NOMO-1 treated with DMSO at 0.1 percent for 48 hours (cell line): ENCODE measurements at regions not wholly inside any gene's neighbourhood (a gene's known extent, or its start where the extent isn't known, plus 50 kb on each side); places are given as distances from the start of the nearest gene placed in this dataset.

ENCODE experiments used
- DNase-seq: peaks from one replicate; lab custom pipeline; 2025; ENCODE audit not compliant: unreplicated experiment; lab: John Stamatoyannopoulos, UW

DNA sequence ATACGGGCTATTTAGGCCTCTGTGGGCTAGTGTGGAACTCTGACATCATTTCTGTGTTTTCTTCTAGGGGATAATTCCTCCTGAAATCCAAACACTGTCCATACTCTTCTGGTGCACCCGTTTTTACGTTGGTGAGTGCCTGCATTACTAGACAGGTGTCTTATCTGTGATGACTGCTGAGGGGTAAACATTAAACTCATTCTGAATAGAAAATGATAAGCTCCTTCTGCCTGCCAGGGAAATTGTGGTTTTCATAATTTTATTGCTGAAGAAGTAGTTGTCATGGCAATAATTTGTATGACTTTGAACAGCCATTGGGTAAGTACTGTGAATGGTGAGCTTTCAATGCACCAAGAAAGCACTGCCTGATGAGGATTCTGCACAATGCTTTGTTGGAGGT is 705.6 kb downstream of the UTRN start:
- DNase-seq = no peak

DNA sequence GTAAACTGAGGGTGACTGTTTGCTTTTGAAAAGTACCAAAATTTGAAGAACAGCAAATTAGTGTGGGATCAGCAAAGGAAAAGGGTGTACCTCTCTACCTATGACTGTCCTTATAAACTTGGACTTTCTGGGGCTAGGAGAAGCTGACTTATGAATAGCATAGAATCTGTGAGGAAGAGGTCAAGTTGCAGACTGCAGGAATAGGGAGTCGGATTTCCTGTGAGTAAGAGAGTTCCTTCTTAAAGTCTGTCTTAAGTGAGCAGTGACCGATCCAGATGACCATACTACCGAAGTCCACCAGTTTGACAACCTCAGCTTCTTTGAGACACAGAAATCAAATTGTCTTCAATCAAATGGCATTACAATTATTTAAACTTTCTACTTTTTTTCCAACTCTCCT is 708.7 kb downstream of the UTRN start:
- DNase-seq = no peak

DNA sequence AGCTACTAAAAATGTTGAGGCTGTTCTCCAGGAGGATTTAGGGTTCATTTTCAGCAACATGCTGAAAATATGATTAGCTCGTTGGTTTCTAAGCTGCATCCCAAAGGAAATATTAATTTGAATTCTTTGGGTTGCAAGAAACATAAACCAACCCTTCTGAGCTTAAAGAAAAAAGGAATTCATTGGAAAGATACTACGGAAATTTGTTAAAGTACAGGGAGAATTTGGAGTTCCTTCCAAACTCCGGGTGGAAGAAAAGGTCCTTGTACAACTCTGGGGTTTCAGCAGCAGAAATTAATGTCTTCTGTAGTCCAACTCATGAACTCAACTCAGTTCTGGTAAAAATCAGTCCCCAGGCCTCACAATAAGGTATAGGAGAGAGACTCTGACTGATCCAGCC is 712.9 kb downstream of the UTRN start:
- no peak for DNase-seq

DNA sequence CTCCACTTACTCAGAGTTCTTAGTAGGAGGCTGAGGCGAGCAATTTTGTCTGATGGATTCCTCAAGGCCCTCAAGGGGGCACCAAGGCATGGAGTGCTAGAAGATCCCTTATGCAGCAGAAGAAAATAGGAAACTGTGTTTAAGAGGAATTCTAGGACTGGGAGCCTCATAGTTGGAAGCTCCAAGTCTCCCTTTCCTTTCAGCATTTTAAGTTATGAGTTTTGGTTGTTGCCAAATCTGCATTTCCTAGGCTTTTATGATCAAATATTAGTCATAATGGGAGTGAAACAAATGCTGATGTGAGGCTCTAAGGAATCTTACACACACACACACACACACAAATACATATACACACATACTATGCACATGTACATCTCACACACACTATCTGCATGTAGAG is 714.0 kb downstream of the UTRN start:
- no peak for DNase-seq

DNA sequence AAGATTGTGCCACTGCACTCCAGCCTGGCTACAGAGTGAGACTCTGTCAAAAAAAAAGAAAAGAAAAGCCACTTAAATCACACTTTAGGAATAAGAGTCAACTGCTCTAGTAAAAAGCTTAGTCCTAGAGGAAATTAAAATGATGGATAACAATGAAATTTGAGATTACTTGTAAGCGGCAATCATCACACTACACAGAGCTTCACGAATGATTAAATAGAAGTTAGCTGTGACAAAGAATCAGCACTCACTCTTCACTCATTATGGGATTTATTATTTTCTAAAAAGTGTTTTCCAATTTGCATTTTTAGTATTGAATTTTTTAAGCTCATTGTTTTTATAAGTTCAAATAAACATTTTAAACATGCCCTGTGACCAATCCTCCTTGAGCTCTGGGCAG is 718.0 kb downstream of the UTRN start:
- DNase-seq = no peak

DNA sequence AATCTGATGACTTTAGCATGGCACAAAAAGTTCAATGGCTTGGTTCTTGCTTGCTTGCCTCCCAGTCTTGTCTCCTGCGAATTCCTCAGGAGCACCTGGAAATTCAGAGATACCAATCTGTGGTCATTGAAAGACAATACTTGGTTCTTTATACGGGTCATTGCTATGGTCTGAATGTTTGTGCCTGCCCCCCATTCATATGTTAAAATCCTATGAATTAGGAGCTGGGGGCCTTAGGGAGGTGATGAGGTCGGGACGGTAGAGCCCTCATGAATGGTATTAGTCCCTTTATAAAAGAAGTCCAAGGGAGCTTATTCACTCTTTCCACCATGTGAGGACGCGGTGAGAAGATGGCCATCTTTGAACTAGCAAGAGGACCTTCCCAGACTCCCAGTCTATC is 721.8 kb downstream of the UTRN start:
- DNase-seq = no peak

DNA sequence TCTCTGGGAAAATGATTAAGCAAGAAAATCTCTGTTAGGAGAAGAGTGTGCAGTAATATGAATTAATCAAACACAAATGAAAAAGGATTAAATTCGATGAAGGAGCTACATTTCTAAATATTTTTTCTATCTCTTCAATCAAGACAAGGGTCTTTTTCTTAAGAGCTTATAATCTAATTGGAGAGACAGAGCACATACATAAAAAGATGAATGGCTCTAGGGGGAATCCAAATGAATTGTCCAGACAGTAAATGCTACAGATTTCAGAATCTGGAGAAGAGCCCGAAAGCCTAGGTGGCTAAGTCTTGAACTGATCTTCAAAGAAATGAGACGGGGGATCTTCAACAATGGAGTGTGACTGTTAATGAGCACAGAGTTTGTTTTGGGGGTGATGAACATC is 723.6 kb downstream of the UTRN start:
- DNase-seq = no peak

DNA sequence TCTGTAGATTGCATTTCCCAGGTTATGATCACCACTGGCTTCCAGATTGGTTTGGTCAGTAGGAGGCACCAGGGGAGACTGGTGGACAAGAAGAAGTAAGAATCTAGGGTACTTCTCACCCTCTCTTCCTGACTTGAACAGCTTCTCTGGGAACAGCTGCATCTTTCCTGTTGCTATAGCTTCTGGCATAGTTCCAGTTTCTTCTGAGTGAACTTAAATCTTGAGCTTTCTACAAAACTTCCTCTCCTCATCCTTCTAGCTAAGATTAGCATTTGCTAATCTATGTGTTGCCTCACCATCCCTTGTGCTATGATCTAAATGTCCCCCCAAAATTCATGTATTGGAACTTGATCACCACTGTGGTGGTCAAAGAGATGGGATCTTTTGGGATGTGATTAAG is 724.6 kb downstream of the UTRN start:
- DNase-seq = no peak

DNA sequence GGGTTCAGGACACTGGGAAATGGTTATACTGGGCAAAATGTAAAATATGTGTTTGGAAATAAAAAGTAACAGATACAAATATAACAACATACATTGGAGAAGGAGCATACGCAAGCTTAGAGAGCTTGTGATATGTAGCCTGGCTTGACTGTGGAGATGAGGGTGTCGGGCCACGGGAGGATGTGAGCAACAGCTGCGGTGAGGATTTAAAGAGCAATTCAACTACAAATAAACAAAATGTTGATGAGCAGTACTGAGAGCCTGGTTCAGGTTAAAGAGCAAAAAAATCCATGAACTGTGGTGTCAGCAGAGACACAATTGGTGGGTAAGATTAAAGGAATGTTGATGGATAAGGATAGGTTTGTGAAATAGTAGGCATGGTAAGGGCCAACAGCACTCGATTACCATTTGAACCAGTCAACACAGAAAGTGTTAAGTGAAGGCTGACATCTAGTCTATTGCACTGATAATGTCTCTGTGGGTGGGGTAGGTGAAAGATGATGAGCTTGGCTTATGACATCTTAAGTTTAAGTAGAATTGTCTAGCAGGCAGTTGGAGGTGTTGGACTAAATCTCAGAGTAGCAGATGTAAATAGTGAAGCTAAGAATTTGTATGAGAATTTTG is 723.2 kb downstream of the EPM2A start:
- no peak for DNase-seq

DNA sequence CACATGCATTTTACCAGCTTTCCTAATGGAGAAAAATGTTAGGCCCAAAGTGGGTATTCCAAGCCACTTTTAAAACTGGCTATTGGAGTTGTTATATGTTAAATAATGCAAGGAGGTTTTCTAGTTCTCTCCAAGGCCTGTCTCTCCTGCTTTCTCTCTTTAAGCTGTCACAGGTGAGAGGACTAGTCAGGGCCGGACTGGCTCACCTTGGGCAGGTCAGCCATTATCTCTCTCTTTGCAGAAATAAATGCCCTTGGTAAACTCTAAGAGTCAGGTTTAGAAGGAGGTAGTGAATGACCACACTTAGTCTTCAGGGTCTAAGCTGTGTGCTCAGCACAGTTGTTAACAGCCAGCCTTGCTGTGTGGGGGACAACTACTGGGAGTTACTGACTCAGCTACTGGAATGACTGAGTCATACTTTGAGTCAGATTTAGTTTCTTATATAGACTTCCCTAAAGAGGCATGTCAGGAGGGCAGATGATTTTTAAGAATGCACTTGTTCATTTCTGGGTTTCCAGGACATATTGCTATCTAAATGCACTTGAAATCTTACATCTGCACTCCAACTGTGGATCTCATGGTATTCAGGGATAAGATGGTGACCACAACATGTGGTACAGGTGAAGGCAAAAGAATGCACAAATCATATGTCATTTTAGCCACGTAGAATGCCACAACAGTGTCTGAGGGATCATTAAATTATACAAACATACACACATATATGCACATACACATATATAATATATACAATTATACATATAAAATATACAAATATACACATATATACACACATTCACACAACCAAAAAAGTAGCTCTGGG is 719.4 kb downstream of the EPM2A start:
- peak; percentile 93 for DNase-seq

DNA sequence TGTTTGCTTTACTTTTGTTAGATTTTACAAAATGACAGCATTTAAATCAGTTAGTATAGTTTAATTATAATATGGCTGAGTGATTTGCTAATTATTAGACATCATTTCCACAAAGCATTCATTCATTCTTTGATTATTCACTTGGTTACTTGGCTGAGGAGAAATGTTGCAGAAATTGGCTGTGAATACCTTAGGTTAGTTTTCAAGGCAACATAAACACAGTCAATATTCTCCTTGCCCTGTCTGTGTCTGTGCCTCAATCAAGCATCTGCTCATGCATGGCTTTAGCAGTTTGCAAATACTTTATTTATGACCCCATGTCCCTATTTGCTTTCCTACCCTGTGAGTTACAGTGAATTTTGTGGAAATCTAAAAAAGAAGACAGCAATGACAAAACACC is 718.3 kb downstream of the EPM2A start:
- no peak for DNase-seq

DNA sequence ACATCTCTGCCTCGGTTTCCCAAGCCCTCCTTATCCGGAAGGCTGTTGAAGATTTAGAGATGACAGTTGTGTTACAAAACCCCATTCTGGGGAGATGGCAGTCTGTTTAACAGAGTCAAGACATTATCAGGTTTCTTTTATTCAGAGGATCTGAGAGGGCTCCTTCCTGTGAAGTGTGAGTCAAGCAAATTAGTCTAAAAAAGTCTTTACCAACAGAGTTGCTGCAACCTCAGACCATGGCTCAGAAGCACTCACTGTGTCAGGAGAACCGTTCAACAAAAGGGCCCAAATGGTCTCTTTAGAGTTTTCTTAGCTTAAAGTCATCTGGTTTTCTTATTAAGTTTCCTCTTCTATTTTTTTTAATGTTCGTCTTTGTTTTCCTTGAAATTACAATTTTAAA is 717.8 kb downstream of the EPM2A start:
- DNase-seq = peak; percentile 60

DNA sequence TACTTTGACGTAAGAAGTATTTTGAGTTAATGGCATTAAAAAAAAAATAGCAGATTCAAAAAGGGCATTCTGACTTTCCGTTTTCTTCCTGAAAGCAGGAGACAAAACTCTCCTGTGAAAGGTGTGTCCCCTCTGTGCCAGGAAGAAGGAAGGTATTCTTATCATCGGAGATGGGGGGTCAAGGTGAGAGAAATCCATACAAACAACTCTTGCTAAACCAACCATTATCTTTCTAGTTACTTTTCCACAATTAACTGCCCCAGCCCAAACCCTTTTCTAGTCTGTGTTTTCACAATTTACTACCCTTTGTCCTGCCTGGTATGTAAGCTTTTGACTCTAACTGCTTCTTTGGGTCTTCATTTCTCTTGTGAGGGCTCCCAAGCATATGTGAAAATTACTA is 717.3 kb downstream of the EPM2A start:
- DNase-seq = no peak

DNA sequence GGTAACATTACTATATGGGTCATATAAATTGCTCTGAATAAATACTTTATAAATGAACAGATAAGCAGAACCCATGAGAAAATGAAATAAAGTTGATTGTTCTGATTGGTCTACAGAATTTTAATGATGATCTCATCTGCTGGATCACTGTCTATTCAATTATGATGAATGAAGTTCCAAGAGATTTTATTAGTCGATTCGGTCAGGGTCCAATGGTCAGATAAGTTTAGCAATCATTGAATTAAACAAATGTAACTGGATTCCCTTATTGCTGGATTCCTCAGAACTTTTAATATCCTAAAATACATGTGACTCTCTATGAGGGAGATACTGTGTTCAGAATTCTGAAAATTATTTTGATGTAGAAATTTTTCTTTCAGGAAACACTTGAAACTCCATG is 715.2 kb downstream of the EPM2A start:
- DNase-seq = no peak

DNA sequence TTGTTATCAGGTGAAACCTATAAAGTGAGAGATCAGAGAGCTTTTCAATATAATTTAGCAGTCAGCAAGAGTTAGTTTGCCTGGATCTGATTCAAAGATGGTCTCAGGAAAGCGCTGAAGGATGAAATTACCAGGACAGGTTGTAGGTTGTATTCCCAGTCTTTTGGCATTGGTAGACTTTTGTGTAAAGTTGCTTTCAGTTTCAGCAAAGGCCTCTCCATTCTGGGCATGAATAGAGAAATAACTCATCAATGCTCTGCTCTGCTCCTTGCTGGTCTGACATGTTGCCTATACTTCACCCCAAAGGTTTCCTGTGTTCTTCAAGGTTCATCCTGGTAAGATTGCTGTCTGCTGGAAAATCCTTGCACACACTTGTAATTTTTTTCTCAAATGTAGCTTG is 714.8 kb downstream of the EPM2A start:
- DNase-seq = no peak

DNA sequence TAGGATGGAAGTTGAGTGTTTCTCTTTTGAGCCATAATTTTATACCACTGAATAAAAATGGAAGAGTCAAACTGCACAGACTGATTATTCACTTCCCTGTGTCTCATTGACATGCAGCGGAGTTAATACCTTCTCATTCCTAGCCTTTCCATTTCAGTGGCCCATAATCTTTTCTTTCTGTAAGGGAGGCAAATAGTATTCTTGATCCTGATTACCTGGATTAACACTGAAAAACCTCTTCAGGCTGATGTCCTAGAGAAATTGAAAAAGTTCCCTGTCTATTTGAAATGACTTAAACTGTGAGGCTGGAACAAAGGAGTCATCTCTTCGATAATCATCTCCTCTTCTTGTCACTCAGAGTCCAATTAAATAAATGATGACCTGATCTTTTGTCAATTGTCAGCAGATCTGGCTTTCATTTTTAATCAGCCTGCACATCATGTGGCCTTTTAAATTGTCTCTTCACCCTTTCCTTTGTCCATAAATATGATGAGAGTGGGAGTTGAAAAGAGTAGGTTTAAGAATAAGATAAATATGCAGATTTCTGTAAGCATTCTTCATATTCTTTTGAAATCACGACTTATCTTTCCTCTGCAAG is 713.0 kb downstream of the EPM2A start:
- no peak for DNase-seq

DNA sequence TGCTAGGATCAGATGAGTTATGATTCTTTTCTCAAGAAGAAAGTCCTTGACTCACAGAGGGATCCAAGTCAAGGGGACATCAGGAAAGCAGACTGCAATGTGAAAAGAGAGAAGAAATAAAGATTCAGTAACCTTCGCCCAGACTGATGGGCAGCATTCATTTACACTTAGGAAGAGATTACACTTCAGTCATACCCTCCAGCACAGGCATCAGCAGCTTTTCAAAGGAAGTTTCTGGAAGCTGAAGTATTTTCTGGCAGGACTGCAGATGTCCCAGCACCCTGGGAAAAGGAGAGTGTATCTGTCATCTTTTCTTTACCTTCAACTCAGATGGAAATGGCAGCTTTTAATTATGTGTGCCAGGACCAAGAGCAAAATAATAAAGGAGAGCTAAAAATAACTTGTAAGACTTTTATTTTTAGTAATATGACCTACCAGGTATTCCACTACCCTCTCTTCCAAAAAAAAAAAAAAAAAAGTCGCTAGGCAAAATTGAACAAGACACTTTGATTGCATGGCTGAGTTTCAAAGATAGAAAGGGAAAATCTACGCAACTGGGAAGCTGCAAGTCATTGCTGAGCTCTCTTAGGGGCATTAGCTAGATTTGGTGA is 712.1 kb downstream of the EPM2A start:
- no peak for DNase-seq

DNA sequence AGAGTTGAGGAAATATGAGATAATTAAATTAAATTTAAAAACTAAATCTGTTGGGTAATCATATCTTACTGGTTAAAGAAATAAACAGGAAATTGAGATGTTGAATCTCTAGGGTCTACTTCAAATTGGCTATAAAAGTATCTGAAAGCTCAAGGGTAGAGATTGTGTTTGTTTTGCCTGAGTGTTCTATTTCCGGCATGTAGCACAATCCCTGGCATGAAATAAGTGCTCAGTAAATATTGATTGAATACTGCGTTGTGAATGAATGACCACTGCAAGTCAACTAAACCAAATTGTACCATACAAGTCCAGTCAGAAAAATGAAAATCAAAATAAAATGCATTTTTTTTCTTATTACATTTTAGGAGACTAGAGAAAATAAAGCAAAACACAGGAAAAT is 709.8 kb downstream of the EPM2A start:
- DNase-seq = no peak

DNA sequence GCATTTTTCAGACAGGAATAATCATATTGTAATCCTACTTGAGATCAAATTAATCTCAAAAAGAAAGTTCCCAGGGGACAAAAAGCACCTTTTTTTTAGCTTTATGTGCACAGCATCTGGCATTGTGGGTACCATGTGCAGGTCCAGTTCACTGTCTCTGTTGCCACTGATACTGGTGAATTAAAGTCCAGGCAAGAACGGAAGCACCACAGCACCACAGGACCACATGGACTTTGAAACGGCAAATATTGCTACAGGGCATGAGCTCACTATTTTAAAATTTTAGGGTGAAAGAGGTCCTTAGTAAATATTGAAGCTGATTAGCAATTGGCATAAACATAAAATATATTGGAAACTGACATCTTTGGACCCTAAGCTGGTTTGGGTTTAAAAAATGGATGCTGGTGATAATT is 709.0 kb downstream of the EPM2A start:
- no peak for DNase-seq

DNA sequence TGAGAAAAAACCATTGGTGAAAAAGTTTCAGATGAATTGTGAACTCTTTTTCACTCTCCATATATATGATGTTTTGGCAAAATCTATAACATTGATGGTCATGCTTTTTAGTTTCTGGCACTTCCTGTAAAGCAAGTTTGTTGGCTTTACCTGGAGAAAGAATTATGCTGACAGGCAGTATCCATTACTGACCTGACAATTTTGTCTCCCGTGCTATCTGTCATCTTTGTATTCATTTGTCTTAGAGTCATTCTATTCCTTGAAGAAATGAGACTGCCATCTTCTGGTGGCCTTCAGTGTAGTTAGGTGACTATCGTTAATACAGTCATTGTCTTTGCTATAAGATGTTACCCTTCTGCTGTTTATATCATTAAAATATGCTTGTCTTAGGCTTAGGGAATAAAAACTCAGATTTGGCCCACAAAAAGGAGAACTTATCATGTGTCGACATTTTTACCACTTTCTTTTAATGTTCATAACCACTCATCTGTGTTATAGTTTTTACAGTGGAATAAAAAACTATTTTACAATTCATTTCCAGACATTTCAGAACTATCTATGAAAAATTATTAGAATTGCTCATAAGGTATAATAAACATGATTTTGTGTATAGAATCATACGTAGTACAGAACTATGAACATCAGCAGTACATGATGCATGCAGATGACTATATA is 707.0 kb downstream of the EPM2A start:
- peak; percentile 40 for DNase-seq

DNA sequence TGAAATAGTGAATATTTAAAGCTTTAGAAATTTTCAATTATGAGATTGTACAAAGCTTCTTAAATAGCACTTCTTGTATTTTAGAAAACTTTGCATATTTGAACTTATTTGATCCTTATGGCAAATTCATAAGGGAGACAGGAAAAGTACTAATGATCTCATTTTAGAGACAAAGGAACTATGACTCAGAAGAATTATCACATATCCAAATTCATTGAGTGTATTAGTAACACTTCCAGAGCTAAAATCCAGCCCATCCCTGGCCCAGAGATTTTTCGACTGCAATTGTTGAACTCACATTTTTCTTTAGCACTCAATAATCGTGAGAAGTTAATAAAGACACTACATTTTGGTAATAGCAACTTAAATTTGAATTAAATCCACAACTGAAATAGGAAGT is 704.3 kb downstream of the EPM2A start:
- DNase-seq = no peak

DNA sequence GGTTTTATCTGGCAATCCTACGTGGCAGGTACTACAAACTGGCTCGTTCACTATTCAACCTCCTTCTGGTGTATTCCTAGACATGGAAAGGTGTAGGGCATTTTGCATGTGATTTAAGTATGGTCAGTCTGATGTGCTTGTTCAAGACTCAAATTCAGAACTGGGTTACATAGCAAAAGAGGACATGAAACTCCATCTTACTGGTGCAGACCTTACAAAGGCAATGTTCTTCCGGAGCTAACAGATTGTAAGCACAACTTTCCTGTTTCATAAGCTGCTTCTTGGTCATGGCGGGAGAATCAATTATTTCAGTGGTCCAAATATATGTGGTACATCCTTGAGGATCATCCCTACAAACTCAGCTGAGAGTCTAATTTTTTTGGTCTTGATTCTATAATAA is 703.4 kb downstream of the EPM2A start:
- DNase-seq = peak; percentile 62
